ENCODE measurements at regions not wholly inside any gene's neighbourhood (a gene's known extent, or its start where the extent isn't known, plus 50 kb on each side); places are given as distances from the start of the nearest gene placed in this dataset.
"Not testable (repeated sequence)": the region's sequence is repeated elsewhere in the genome, so short reads cannot be mapped to it uniquely, and the experiment has no call there.

GRCh38 chr6:144921206-144921975, 636.3 kb downstream of the UTRN start:
- no peaks in the 10 kb centered on the region for H3K9me3 ChIP-seq (ENCODE audit: control insufficient read depth, low read length, poor library complexity, severe bottlenecking)
- DNase-seq (no peak), ATAC-seq (no peak)
- H3K27ac Mint-ChIP-seq = no peak overlapping the region
- no peak overlapping the region for H3K4me3 Mint-ChIP-seq
- H3K4me1 Mint-ChIP-seq = peaks cover 3% of the 10 kb centered on the region
- H3K27me3 Mint-ChIP-seq = peaks cover 14% of the 10 kb centered on the region
- H3K36me3 Mint-ChIP-seq (ENCODE audit: low read depth) = no peaks in the 10 kb centered on the region

GRCh38 chr6:144922120-144922722, 637.1 kb downstream of the UTRN start:
- Mint-ChIP-seq H3K36me3 (ENCODE audit: low read depth) (no peaks in the 10 kb centered on the region), H3K4me1 (peaks cover 3% of the 10 kb centered on the region), H3K27me3 (peaks cover 6% of the 10 kb centered on the region), H3K27ac (no peak overlapping the region), H3K4me3 (no peak overlapping the region)
- H3K9me3 ChIP-seq (ENCODE audit: control insufficient read depth, low read length, poor library complexity, severe bottlenecking) = no peaks in the 10 kb centered on the region
- DNase-seq = no peak
- ATAC-seq = no peak

- not testable (repeated sequence) for H3K27me3 Mint-ChIP-seq; H3K4me1 Mint-ChIP-seq; ATAC-seq; H3K27ac Mint-ChIP-seq; DNase-seq; H3K4me3 Mint-ChIP-seq; H3K9me3 ChIP-seq (ENCODE audit: control insufficient read depth, low read length, poor library complexity, severe bottlenecking); H3K36me3 Mint-ChIP-seq (ENCODE audit: low read depth)
These were observed 637.8 kb downstream of the UTRN start for GRCh38 chr6:144922771-144923490.

- H3K27ac Mint-ChIP-seq, ATAC-seq: not testable (repeated sequence)
These were observed 638.3 kb downstream of the UTRN start for GRCh38 chr6:144923491-144923787.

GRCh38 chr6:144928847-144929246, 643.7 kb downstream of the UTRN start:
- DNase-seq (no peak), ATAC-seq (no peak)
- no peak overlapping the region for H3K27ac Mint-ChIP-seq
- peaks cover 3% of the 10 kb centered on the region for H3K9me3 ChIP-seq (ENCODE audit: control insufficient read depth, low read length, poor library complexity, severe bottlenecking)
- no peaks in the 10 kb centered on the region for H3K4me1 Mint-ChIP-seq
- H3K36me3 Mint-ChIP-seq (ENCODE audit: low read depth) = no peaks in the 10 kb centered on the region
- no peak overlapping the region for H3K4me3 Mint-ChIP-seq
- H3K27me3 Mint-ChIP-seq = peaks cover 19% of the 10 kb centered on the region

More at GRCh38 chr6:144923491-144923787, 638.3 kb downstream of the UTRN start:
- H3K9me3 ChIP-seq (ENCODE audit: control insufficient read depth, low read length, poor library complexity, severe bottlenecking); H3K4me1 Mint-ChIP-seq; H3K4me3 Mint-ChIP-seq; H3K27me3 Mint-ChIP-seq; H3K36me3 Mint-ChIP-seq (ENCODE audit: low read depth); DNase-seq: not testable (repeated sequence)

- Mint-ChIP-seq H3K27ac (no peak overlapping the region), H3K27me3 (peaks cover 19% of the 10 kb centered on the region), H3K4me3 (no peak overlapping the region), H3K36me3 (ENCODE audit: low read depth) (no peaks in the 10 kb centered on the region), H3K4me1 (no peaks in the 10 kb centered on the region)
- ATAC-seq = no peak
- DNase-seq = no peak
- peaks cover 3% of the 10 kb centered on the region for H3K9me3 ChIP-seq (ENCODE audit: control insufficient read depth, low read length, poor library complexity, severe bottlenecking)
These were observed 644.1 kb downstream of the UTRN start for GRCh38 chr6:144929262-144929661.

GRCh38 chr6:144931172-144932035, 646.3 kb downstream of the UTRN start:
- ATAC-seq = no peak
- DNase-seq = peak in 1 of 3 donors; percentile 10
- peaks cover 19% of the 10 kb centered on the region for H3K27me3 Mint-ChIP-seq
- H3K4me1 Mint-ChIP-seq = no peaks in the 10 kb centered on the region
- no peak overlapping the region for H3K4me3 Mint-ChIP-seq
- H3K36me3 Mint-ChIP-seq (ENCODE audit: low read depth) = no peaks in the 10 kb centered on the region
- H3K27ac Mint-ChIP-seq = no peak overlapping the region
- peaks cover 3% of the 10 kb centered on the region for H3K9me3 ChIP-seq (ENCODE audit: control insufficient read depth, low read length, poor library complexity, severe bottlenecking)

GRCh38 chr6:144932621-144933020, 647.5 kb downstream of the UTRN start:
- Mint-ChIP-seq H3K27me3 (peaks cover 19% of the 10 kb centered on the region), H3K27ac (no peak overlapping the region), H3K36me3 (ENCODE audit: low read depth) (no peaks in the 10 kb centered on the region), H3K4me3 (no peak overlapping the region), H3K4me1 (no peaks in the 10 kb centered on the region)
- ATAC-seq (no peak), DNase-seq (no peak)
- H3K9me3 ChIP-seq (ENCODE audit: control insufficient read depth, low read length, poor library complexity, severe bottlenecking) = peaks cover 3% of the 10 kb centered on the region

- Mint-ChIP-seq H3K4me1 (no peaks in the 10 kb centered on the region), H3K27ac (no peak overlapping the region), H3K36me3 (ENCODE audit: low read depth) (no peaks in the 10 kb centered on the region), H3K27me3 (peaks cover 7% of the 10 kb centered on the region), H3K4me3 (no peak overlapping the region)
- DNase-seq (no peak), ATAC-seq (no peak)
- H3K9me3 ChIP-seq (ENCODE audit: control insufficient read depth, low read length, poor library complexity, severe bottlenecking) = peaks cover 3% of the 10 kb centered on the region
These were observed 650.0 kb downstream of the UTRN start for GRCh38 chr6:144935181-144935580.

- peaks cover 6% of the 10 kb centered on the region for H3K27me3 Mint-ChIP-seq
- peaks cover 3% of the 10 kb centered on the region for H3K9me3 ChIP-seq (ENCODE audit: control insufficient read depth, low read length, poor library complexity, severe bottlenecking)
- H3K4me3 Mint-ChIP-seq = no peak overlapping the region
- H3K27ac Mint-ChIP-seq = no peak overlapping the region
- no peaks in the 10 kb centered on the region for H3K4me1 Mint-ChIP-seq
- H3K36me3 Mint-ChIP-seq (ENCODE audit: low read depth) = no peaks in the 10 kb centered on the region
- ATAC-seq = no peak
- DNase-seq = no peak
These were observed 650.5 kb downstream of the UTRN start for GRCh38 chr6:144935661-144936060.

GRCh38 chr6:144936764-144937163, 651.6 kb downstream of the UTRN start:
- no peaks in the 10 kb centered on the region for H3K36me3 Mint-ChIP-seq (ENCODE audit: low read depth)
- H3K27ac Mint-ChIP-seq = no peak overlapping the region
- no peaks in the 10 kb centered on the region for H3K4me1 Mint-ChIP-seq
- ATAC-seq (no peak), DNase-seq (no peak)
- H3K4me3 Mint-ChIP-seq = no peak overlapping the region
- H3K9me3 ChIP-seq (ENCODE audit: control insufficient read depth, low read length, poor library complexity, severe bottlenecking) = peaks cover 3% of the 10 kb centered on the region
- H3K27me3 Mint-ChIP-seq = peaks cover 6% of the 10 kb centered on the region

- Mint-ChIP-seq H3K27me3 (no peaks in the 10 kb centered on the region), H3K4me3 (no peak overlapping the region), H3K4me1 (no peaks in the 10 kb centered on the region), H3K36me3 (ENCODE audit: low read depth) (no peaks in the 10 kb centered on the region), H3K27ac (no peak overlapping the region)
- H3K9me3 ChIP-seq (ENCODE audit: control insufficient read depth, low read length, poor library complexity, severe bottlenecking) = no peaks in the 10 kb centered on the region
- DNase-seq (no peak), ATAC-seq (no peak)
These were observed 654.8 kb downstream of the UTRN start for GRCh38 chr6:144939921-144940320.

- DNase-seq (no peak), ATAC-seq (no peak)
- H3K27ac Mint-ChIP-seq = no peak overlapping the region
- H3K9me3 ChIP-seq (ENCODE audit: control insufficient read depth, low read length, poor library complexity, severe bottlenecking) = no peaks in the 10 kb centered on the region
- no peaks in the 10 kb centered on the region for H3K27me3 Mint-ChIP-seq
- no peaks in the 10 kb centered on the region for H3K4me1 Mint-ChIP-seq
- H3K4me3 Mint-ChIP-seq = no peak overlapping the region
- H3K36me3 Mint-ChIP-seq (ENCODE audit: low read depth) = no peaks in the 10 kb centered on the region
These were observed 659.0 kb downstream of the UTRN start for GRCh38 chr6:144944106-144944505.

Measured in T-helper 17 cell (primary cell).